OCI-LY7 (cell line): ENCODE measurements at regions not wholly inside any gene's neighbourhood (a gene's known extent, or its start where the extent isn't known, plus 50 kb on each side); places are given as distances from the start of the nearest gene placed in this dataset.

Source experiments
- BruUV-seq: library from RNA; stranded (reverse); fragments of 400-500 nt; replicated peaks from 2 replicates; lab custom pipeline; 2021; lab: Mats Ljungman, UMichigan
- CTCF ChIA-PET: fragments of 300-600 bp; sonication (Branson Sonifier 250); formaldehyde crosslinking; loops from one replicate; lab custom pipeline; 2022; ENCODE audit warnings: antibody characterized with exemption; ENCODE audit not compliant: unreplicated experiment; lab: Charles Lee
- POLR2A ChIA-PET: fragments of 300-600 bp; sonication (Branson Sonifier 250); formaldehyde crosslinking; loops from one replicate; lab custom pipeline; 2022; ENCODE audit warnings: antibody characterized with exemption; lab: Charles Lee
- DNase-seq: peaks from one replicate; pipeline ENCODE4 v3.0.0-alpha.2; 2015; ENCODE audit warnings: low spot score
- H2AFZ ChIP-seq: fragments of 200-600 bp; sonication (generic), shearing (Covaris generic); 2 replicates; pipeline ENCODE4 v1.6.1; 2014; ENCODE audit warnings: mild to moderate bottlenecking, antibody characterized with exemption, low read length, moderate library complexity
- H3K27ac ChIP-seq: fragments of 200-600 bp; sonication (generic); 2 replicates; pipeline ENCODE4 v1.5.1; 2014; ENCODE audit warnings: mixed run types, low read depth, mild to moderate bottlenecking, moderate library complexity, low read length, inconsistent platforms; ENCODE audit not compliant: poor library complexity, severe bottlenecking
- H3K36me3 ChIP-seq: fragments of 200-600 bp; sonication (generic); 2 replicates; pipeline ENCODE4 v1.6.1; 2014; ENCODE audit warnings: mild to moderate bottlenecking, antibody characterized with exemption, low read length, moderate library complexity, mixed read lengths; ENCODE audit not compliant: insufficient read depth
- H3K4me1 ChIP-seq: fragments of 200-600 bp; sonication (generic); 2 replicates; pipeline ENCODE4 v1.5.1; 2014; ENCODE audit warnings: mild to moderate bottlenecking, low read length; ENCODE audit not compliant: insufficient read depth, poor library complexity, severe bottlenecking
- H3K4me2 ChIP-seq: fragments of 200-600 bp; sonication (generic); 2 replicates; pipeline ENCODE4 v1.6.1; 2014; ENCODE audit warnings: mild to moderate bottlenecking, low read length
- H3K4me3 ChIP-seq: fragments of 200-600 bp; sonication (generic); 2 replicates; pipeline ENCODE4 v1.5.1; 2014; ENCODE audit warnings: mild to moderate bottlenecking, low read depth, low read length; ENCODE audit not compliant: poor library complexity, severe bottlenecking
- H3K79me2 ChIP-seq: fragments of 200-600 bp; sonication (generic); 2 replicates; pipeline ENCODE4 v1.6.1; 2016; ENCODE audit warnings: low read depth, mild to moderate bottlenecking, low read length, moderate library complexity, mixed read lengths; ENCODE audit not compliant: insufficient read depth
- H3K9me2 ChIP-seq: fragments of 200-600 bp; sonication (generic); 2 replicates; pipeline ENCODE4 v1.6.1; 2016; ENCODE audit warnings: mild to moderate bottlenecking, low read length, mixed read lengths; ENCODE audit not compliant: insufficient read depth
- H3K9me3 ChIP-seq: fragments of 200-600 bp; sonication (generic); 2 replicates; pipeline ENCODE4 v1.6.1; 2014; ENCODE audit warnings: mild to moderate bottlenecking, mixed run types, low read length, mixed read lengths
- H4K20me1 ChIP-seq: fragments of 200-600 bp; sonication (generic); 2 replicates; pipeline ENCODE4 v1.6.1; 2014; ENCODE audit warnings: mild to moderate bottlenecking, antibody characterized with exemption, low read length, moderate library complexity, mixed read lengths; ENCODE audit not compliant: insufficient read depth
- EZH2phosphoT487 ChIP-seq: fragments of 200-600 bp; sonication (generic); IDR thresholded peaks from 2 replicates; pipeline ENCODE4 v1.6.1; 2018; ENCODE audit warnings: low read depth, borderline replicate concordance, mild to moderate bottlenecking, mixed run types, antibody characterized with exemption, low read length, moderate library complexity, mixed read lengths
- intact Hi-C: fragments of 100-400 bp; cut with micrococcal nuclease; formaldehyde crosslinking; loops from one replicate; pipeline ENCODE4 v1.10.0; 2022; ENCODE audit not compliant: unreplicated experiment
- TF ChIP-seq, protein P1 (sequence below): fragments of 200-600 bp; sonication (generic); conservative IDR thresholded peaks from 2 replicates; pipeline ENCODE4 v1.5.1; 2014; ENCODE audit warnings: mild to moderate bottlenecking, antibody characterized with exemption, low read length, moderate library complexity, mixed read lengths

GRCh38 chr6:93013054-93013453 lies 406.3 kb downstream of the EPHA7 start:
- Histone ChIP-seq H3K4me3 (no peak overlapping the region), H3K4me2 (no peak overlapping the region), H3K27ac (no peak overlapping the region), H3K79me2 (no peaks in the 10 kb centered on the region), H4K20me1 (no peaks in the 10 kb centered on the region), H3K4me1 (no peaks in the 10 kb centered on the region), H3K36me3 (no peaks in the 10 kb centered on the region), H3K9me3 (no peaks in the 10 kb centered on the region), H3K9me2 (no peaks in the 10 kb centered on the region), H2AFZ (no peak overlapping the region)
- POLR2A ChIA-PET, result interaction anchor here (1.0 kb wide), 1 partner anchor 126 kb away, joined by 4 read pairs; no protein-coding TSS in a partner anchor
- intact Hi-C loops, result no loop called here
- CTCF ChIA-PET, result no interaction called here
- no peak for DNase-seq
- TF ChIP-seq, protein P1, sequence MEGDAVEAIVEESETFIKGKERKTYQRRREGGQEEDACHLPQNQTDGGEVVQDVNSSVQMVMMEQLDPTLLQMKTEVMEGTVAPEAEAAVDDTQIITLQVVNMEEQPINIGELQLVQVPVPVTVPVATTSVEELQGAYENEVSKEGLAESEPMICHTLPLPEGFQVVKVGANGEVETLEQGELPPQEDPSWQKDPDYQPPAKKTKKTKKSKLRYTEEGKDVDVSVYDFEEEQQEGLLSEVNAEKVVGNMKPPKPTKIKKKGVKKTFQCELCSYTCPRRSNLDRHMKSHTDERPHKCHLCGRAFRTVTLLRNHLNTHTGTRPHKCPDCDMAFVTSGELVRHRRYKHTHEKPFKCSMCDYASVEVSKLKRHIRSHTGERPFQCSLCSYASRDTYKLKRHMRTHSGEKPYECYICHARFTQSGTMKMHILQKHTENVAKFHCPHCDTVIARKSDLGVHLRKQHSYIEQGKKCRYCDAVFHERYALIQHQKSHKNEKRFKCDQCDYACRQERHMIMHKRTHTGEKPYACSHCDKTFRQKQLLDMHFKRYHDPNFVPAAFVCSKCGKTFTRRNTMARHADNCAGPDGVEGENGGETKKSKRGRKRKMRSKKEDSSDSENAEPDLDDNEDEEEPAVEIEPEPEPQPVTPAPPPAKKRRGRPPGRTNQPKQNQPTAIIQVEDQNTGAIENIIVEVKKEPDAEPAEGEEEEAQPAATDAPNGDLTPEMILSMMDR, result no peak
- no peak for TF ChIP-seq EZH2phosphoT487
- BruUV-seq, result no TSS peak

- Histone ChIP-seq H3K36me3 (no peaks in the 10 kb centered on the region), H4K20me1 (no peaks in the 10 kb centered on the region), H3K9me3 (no peaks in the 10 kb centered on the region), H3K4me3 (no peak overlapping the region), H2AFZ (no peak overlapping the region), H3K9me2 (no peaks in the 10 kb centered on the region), H3K27ac (no peak overlapping the region), H3K4me1 (no peaks in the 10 kb centered on the region), H3K4me2 (no peak overlapping the region), H3K79me2 (no peaks in the 10 kb centered on the region)
- intact Hi-C loops, result no loop called here
- POLR2A ChIA-PET, result interaction anchor here (0.5 to 0.8 kb wide), 2 partner anchors 253 to 722 kb away, joined by 3 to 4 read pairs; no protein-coding TSS in a partner anchor
- DNase-seq, result no peak
- CTCF ChIA-PET, result no interaction called here
- no peak for TF ChIP-seq EZH2phosphoT487
- TF ChIP-seq, protein P1, result no peak
- BruUV-seq, result no TSS peak
These were observed 411.0 kb downstream of the EPHA7 start for GRCh38 chr6:93008375-93008774.

GRCh38 chr6:92989656-92990055 lies 429.7 kb downstream of the EPHA7 start:
- ChIA-PET CTCF (no interaction called here), POLR2A (no interaction called here)
- no peak for TF ChIP-seq EZH2phosphoT487
- TF ChIP-seq, protein P1, result no peak
- intact Hi-C loops, result no loop called here
- H3K9me3 ChIP-seq, result no peaks in the 10 kb centered on the region
- no peaks in the 10 kb centered on the region for H3K36me3 ChIP-seq
- H4K20me1 ChIP-seq, result no peaks in the 10 kb centered on the region
- H3K4me1 ChIP-seq, result no peaks in the 10 kb centered on the region
- no peak overlapping the region for H3K4me3 ChIP-seq
- H3K27ac ChIP-seq, result no peak overlapping the region
- no peak overlapping the region for H2AFZ ChIP-seq
- no peak for DNase-seq
- BruUV-seq, result no TSS peak
- H3K4me2 ChIP-seq, result no peak overlapping the region
- no peaks in the 10 kb centered on the region for H3K79me2 ChIP-seq
- no peaks in the 10 kb centered on the region for H3K9me2 ChIP-seq
